ENCODE measurements at regions not wholly inside any gene's neighbourhood (a gene's known extent, or its start where the extent isn't known, plus 50 kb on each side); places are given as distances from the start of the nearest gene placed in this dataset.

DNA sequence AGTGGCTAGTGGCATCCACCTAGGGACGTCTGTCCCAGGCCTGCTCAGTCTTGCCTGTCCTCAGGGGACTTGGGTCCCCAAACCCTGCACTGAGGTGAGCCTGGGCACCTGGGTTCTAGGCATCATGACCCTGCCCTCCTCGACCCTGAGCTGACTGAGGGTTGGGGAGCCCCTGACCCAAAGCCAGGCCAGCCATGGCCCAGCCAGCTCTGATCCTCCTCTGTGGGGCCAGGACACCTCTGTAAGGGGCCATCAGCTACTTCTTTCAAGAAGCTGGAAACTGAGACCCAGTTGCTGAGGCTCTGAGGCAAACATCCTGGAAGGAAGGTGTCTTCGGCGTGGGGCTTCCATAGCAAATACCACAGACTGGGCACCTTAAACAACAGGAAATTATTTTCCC, 329.3 kb downstream of the QKI start:
- TF ChIP-seq EZH2phosphoT487 (IDR thresholded peaks at IDR 0.05; ENCODE audit: borderline replicate concordance): no peak
- TF ChIP-seq, protein P1, sequence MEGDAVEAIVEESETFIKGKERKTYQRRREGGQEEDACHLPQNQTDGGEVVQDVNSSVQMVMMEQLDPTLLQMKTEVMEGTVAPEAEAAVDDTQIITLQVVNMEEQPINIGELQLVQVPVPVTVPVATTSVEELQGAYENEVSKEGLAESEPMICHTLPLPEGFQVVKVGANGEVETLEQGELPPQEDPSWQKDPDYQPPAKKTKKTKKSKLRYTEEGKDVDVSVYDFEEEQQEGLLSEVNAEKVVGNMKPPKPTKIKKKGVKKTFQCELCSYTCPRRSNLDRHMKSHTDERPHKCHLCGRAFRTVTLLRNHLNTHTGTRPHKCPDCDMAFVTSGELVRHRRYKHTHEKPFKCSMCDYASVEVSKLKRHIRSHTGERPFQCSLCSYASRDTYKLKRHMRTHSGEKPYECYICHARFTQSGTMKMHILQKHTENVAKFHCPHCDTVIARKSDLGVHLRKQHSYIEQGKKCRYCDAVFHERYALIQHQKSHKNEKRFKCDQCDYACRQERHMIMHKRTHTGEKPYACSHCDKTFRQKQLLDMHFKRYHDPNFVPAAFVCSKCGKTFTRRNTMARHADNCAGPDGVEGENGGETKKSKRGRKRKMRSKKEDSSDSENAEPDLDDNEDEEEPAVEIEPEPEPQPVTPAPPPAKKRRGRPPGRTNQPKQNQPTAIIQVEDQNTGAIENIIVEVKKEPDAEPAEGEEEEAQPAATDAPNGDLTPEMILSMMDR (conservative IDR thresholded peaks at IDR 0.05; ENCODE audit: low read length): no peak
